ENCODE measurements at regions not wholly inside any gene's neighbourhood (a gene's known extent, or its start where the extent isn't known, plus 50 kb on each side); places are given as distances from the start of the nearest gene placed in this dataset.

DNA sequence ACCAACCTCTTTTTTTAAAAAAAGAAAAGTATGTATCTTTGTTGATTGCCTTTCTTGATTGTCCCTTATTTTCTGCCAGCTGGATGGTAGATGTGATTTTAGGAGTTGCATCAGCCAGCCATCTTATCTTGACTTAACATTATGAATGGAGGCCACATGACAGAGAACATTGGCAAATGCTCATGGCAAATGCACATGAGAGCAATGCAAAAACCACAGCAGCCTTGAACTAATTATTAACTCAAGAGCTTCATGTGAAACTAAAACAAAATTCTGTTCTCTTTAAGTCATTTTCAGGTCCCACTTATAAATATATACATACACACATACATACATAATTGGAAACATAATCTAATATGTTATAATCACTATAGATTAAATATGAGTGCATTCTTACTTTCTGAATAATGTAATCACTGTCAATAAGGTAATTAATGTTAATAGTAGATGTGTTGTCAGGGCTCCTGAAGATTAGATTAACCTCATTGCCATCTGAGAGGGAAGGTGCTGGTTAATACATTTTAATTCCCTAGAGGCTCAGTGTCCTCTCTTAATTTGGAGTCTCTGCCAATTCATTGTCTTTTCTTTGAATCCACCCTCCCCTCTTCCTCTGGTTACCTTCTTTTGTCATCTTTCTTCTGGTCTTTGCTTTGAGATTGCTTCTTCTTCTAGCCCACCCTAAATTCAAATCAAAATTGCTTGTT, 962.2 kb downstream of the ADGRL2 start:
- no peak overlapping the region for H3K27ac ChIP-seq (ENCODE audit: low read depth, low read length, poor library complexity, severe bottlenecking)
- H3K4me2 ChIP-seq (ENCODE audit: low read length), result no peak overlapping the region
- no peaks in the 10 kb centered on the region for H3K79me2 ChIP-seq (ENCODE audit: insufficient read depth, low read length)
- H3K9me2 ChIP-seq (ENCODE audit: low read depth, low read length), result no peaks in the 10 kb centered on the region
- H3K9me3 ChIP-seq (ENCODE audit: low read length), result no peaks in the 10 kb centered on the region
- no peak for TF ChIP-seq EZH2 (IDR thresholded peaks at IDR 0.05; ENCODE audit: borderline replicate concordance, low read length)
- TF ChIP-seq, protein P1, sequence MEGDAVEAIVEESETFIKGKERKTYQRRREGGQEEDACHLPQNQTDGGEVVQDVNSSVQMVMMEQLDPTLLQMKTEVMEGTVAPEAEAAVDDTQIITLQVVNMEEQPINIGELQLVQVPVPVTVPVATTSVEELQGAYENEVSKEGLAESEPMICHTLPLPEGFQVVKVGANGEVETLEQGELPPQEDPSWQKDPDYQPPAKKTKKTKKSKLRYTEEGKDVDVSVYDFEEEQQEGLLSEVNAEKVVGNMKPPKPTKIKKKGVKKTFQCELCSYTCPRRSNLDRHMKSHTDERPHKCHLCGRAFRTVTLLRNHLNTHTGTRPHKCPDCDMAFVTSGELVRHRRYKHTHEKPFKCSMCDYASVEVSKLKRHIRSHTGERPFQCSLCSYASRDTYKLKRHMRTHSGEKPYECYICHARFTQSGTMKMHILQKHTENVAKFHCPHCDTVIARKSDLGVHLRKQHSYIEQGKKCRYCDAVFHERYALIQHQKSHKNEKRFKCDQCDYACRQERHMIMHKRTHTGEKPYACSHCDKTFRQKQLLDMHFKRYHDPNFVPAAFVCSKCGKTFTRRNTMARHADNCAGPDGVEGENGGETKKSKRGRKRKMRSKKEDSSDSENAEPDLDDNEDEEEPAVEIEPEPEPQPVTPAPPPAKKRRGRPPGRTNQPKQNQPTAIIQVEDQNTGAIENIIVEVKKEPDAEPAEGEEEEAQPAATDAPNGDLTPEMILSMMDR (IDR thresholded peaks at IDR 0.05; ENCODE audit: low read length), result no peak
- no peaks in the 10 kb centered on the region for H3K4me1 ChIP-seq (ENCODE audit: insufficient read depth, low read length, severe bottlenecking)
- no peak overlapping the region for H3K4me3 ChIP-seq (ENCODE audit: low read depth, low read length, poor library complexity, severe bottlenecking)
- no peak overlapping the region for H3K9ac ChIP-seq (ENCODE audit: low read length)
- H3F3A ChIP-seq (ENCODE audit: insufficient read depth, low read length), result no peaks in the 10 kb centered on the region
- H3K36me3 ChIP-seq (ENCODE audit: insufficient read depth, low read length), result no peaks in the 10 kb centered on the region
- H2AFZ ChIP-seq (ENCODE audit: low read length), result no peak overlapping the region
- no peaks in the 10 kb centered on the region for H3K27me3 ChIP-seq (ENCODE audit: insufficient read depth, low read length)
- no peaks in the 10 kb centered on the region for H4K20me1 ChIP-seq (ENCODE audit: insufficient read depth, low read length)

DNA sequence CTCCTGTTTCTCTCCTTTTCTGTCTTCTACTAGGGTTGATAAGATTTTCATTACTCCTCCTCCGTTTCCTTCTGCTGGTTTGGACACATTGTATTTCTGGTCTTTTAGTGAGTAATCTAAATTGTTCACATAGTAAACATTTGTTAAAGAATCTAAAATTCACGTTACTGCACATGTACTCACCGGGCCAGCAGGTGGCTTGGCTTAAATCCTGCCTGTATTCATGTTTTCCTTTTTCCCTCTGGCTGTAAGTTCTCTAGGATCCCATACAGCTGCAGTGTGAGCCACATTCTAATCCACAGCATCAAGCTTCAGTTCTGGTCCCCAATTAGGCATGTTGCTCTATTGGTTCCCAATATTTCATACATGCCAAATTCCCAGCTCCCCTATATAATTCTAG, 958.3 kb downstream of the ADGRL2 start:
- TF ChIP-seq, protein P1 (IDR thresholded peaks at IDR 0.05; ENCODE audit: low read length), result no peak
- no peak for TF ChIP-seq EZH2 (IDR thresholded peaks at IDR 0.05; ENCODE audit: borderline replicate concordance, low read length)
- Histone ChIP-seq H3F3A (ENCODE audit: insufficient read depth, low read length) (no peaks in the 10 kb centered on the region), H3K79me2 (ENCODE audit: insufficient read depth, low read length) (no peaks in the 10 kb centered on the region), H3K4me1 (ENCODE audit: insufficient read depth, low read length, severe bottlenecking) (no peaks in the 10 kb centered on the region), H4K20me1 (ENCODE audit: insufficient read depth, low read length) (no peaks in the 10 kb centered on the region), H3K9me3 (ENCODE audit: low read length) (no peaks in the 10 kb centered on the region), H3K27ac (ENCODE audit: low read depth, low read length, poor library complexity, severe bottlenecking) (no peak overlapping the region), H3K4me3 (ENCODE audit: low read depth, low read length, poor library complexity, severe bottlenecking) (no peak overlapping the region), H2AFZ (ENCODE audit: low read length) (no peak overlapping the region), H3K4me2 (ENCODE audit: low read length) (no peak overlapping the region), H3K36me3 (ENCODE audit: insufficient read depth, low read length) (no peaks in the 10 kb centered on the region), H3K9me2 (ENCODE audit: low read depth, low read length) (no peaks in the 10 kb centered on the region), H3K27me3 (ENCODE audit: insufficient read depth, low read length) (no peaks in the 10 kb centered on the region), H3K9ac (ENCODE audit: low read length) (no peak overlapping the region)

DNA sequence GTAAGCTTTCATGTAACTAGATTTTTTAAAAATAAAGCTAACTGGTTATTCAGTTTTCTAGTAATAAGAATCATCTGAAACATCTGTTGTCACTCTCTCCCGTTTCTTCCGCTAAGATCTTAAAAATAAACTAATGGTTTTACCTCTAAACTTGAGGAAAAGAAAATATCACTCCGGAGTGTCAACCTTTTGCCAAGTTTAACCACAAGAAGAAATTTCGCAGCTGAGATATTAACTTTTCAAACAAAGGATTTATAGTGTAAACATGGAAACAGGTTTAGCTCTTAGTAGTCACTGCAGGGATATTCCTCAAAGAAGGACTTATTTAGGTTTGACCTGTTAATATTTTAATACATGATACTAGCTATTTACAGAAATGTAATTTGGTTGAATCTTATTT, 954.9 kb downstream of the ADGRL2 start:
- no peaks in the 10 kb centered on the region for H3K79me2 ChIP-seq (ENCODE audit: insufficient read depth, low read length)
- no peaks in the 10 kb centered on the region for H3F3A ChIP-seq (ENCODE audit: insufficient read depth, low read length)
- H3K4me2 ChIP-seq (ENCODE audit: low read length), result no peak overlapping the region
- no peaks in the 10 kb centered on the region for H3K4me1 ChIP-seq (ENCODE audit: insufficient read depth, low read length, severe bottlenecking)
- no peaks in the 10 kb centered on the region for H3K27me3 ChIP-seq (ENCODE audit: insufficient read depth, low read length)
- TF ChIP-seq, protein P1 (IDR thresholded peaks at IDR 0.05; ENCODE audit: low read length), result no peak
- TF ChIP-seq EZH2 (IDR thresholded peaks at IDR 0.05; ENCODE audit: borderline replicate concordance, low read length), result no peak
- no peak overlapping the region for H3K9ac ChIP-seq (ENCODE audit: low read length)
- H3K4me3 ChIP-seq (ENCODE audit: low read depth, low read length, poor library complexity, severe bottlenecking), result no peak overlapping the region
- H2AFZ ChIP-seq (ENCODE audit: low read length), result no peak overlapping the region
- H3K9me3 ChIP-seq (ENCODE audit: low read length), result no peaks in the 10 kb centered on the region
- no peaks in the 10 kb centered on the region for H4K20me1 ChIP-seq (ENCODE audit: insufficient read depth, low read length)
- no peaks in the 10 kb centered on the region for H3K36me3 ChIP-seq (ENCODE audit: insufficient read depth, low read length)
- H3K27ac ChIP-seq (ENCODE audit: low read depth, low read length, poor library complexity, severe bottlenecking), result no peak overlapping the region
- H3K9me2 ChIP-seq (ENCODE audit: low read depth, low read length), result no peaks in the 10 kb centered on the region
